Suprapubic skin (tissue), 4 donors: ENCODE measurements at regions not wholly inside any gene's neighbourhood (a gene's known extent, or its start where the extent isn't known, plus 50 kb on each side); places are given as distances from the start of the nearest gene placed in this dataset.

Source experiments
- CTCF ChIP-seq, 2 donors: fragments of 200-600 bp in 1 of 2; fragments of 450-650 bp in 1 of 2; sonication (generic) in 1 of 2; IDR thresholded peaks; one replicate each; pipeline ENCODE4 v1.5.1; 2016 to 2019; ENCODE audit warnings: antibody characterized with exemption in 2 of 2, mild to moderate bottlenecking in 1 of 2, moderate library complexity in 1 of 2
- POLR2A ChIP-seq, 2 donors: fragments of 450-650 bp; IDR thresholded peaks; one replicate each; pipeline ENCODE4 v1.6.1; 2017; ENCODE audit warnings: antibody characterized with exemption in 2 of 2, mild to moderate bottlenecking in 2 of 2, moderate library complexity in 2 of 2
- POLR2AphosphoS5 ChIP-seq, 3 donors: sonication (generic); formaldehyde crosslinking; IDR thresholded peaks; one replicate each; pipeline ENCODE4 v1.6.1; 2017; ENCODE audit warnings: antibody characterized with exemption in 3 of 3

GRCh38 chr16:64203126-64203525 lies 918.7 kb downstream of the CDH11 start:
- TF ChIP-seq CTCF (IDR thresholded peaks at IDR 0.05) (no peak), POLR2AphosphoS5 (IDR thresholded peaks at IDR 0.05) (no peak), POLR2A (IDR thresholded peaks at IDR 0.05) (no peak)
